Breast epithelium (tissue), 4 donors: ENCODE measurements at regions not wholly inside any gene's neighbourhood (a gene's known extent, or its start where the extent isn't known, plus 50 kb on each side); places are given as distances from the start of the nearest gene placed in this dataset.

Experiments
- DNase-seq, 2 donors: peaks; one replicate each; pipeline ENCODE4 v3.0.0-alpha.2; 2019; ENCODE audit warnings: low spot score in 2 of 2
- H3K27ac ChIP-seq, 2 donors: fragments of 200-600 bp; sonication (generic) in 1 of 2; one replicate each; pipeline ENCODE4 v1.5.1; 2016 to 2019; ENCODE audit warnings: mild to moderate bottlenecking in 1 of 2
- H3K27me3 ChIP-seq, 2 donors: fragments of 200-600 bp; sonication (generic) in 1 of 2; one replicate each; pipeline versions ENCODE4 v1.5.1 to v1.6.0; 2017 to 2019; ENCODE audit warnings: control low read depth in 1 of 2, mild to moderate bottlenecking in 1 of 2
- H3K36me3 ChIP-seq: fragments of 200-600 bp; one replicate; pipeline ENCODE4 v1.5.1; 2019
- H3K4me1 ChIP-seq, 2 donors: fragments of 200-600 bp; sonication (generic); one replicate each; pipeline ENCODE4 v1.5.1; 2016 to 2019; ENCODE audit warnings: control low read depth in 1 of 2
- H3K4me3 ChIP-seq, 3 donors: fragments of 200-600 bp; sonication (generic); 1 replicate in 2 of 3; 2 replicates in 1 of 3; pipeline ENCODE4 v1.5.1; 2016 to 2019; ENCODE audit warnings: mild to moderate bottlenecking in 3 of 3, moderate library complexity in 2 of 3
- H3K9me3 ChIP-seq, 2 donors: fragments of 200-600 bp; sonication (generic) in 1 of 2; one replicate each; pipeline ENCODE4 v1.5.1; 2016 to 2019; ENCODE audit warnings: control low read depth in 1 of 2
- POLR2A ChIP-seq: fragments of 450-650 bp; IDR thresholded peaks from one replicate; pipeline ENCODE4 v1.6.1; 2016; ENCODE audit warnings: antibody characterized with exemption, mild to moderate bottlenecking, moderate library complexity
- POLR2AphosphoS5 ChIP-seq, 3 donors: sonication (generic); formaldehyde crosslinking; IDR thresholded peaks; one replicate each; pipeline ENCODE4 v1.6.1; 2017; ENCODE audit warnings: antibody characterized with exemption in 3 of 3
- intact Hi-C: fragments of 100-400 bp; cut with DNase I; formaldehyde crosslinking; loops from one replicate; pipeline ENCODE4 v1.15.1; 2023; ENCODE audit warnings: low total_unique reads
- TF ChIP-seq, protein P1 (sequence below), 3 donors: fragments of 450-650 bp; IDR thresholded peaks; one replicate each; pipeline ENCODE4 v1.5.1; 2016 to 2017; ENCODE audit warnings: antibody characterized with exemption in 3 of 3, mild to moderate bottlenecking in 3 of 3, moderate library complexity in 3 of 3

DNA sequence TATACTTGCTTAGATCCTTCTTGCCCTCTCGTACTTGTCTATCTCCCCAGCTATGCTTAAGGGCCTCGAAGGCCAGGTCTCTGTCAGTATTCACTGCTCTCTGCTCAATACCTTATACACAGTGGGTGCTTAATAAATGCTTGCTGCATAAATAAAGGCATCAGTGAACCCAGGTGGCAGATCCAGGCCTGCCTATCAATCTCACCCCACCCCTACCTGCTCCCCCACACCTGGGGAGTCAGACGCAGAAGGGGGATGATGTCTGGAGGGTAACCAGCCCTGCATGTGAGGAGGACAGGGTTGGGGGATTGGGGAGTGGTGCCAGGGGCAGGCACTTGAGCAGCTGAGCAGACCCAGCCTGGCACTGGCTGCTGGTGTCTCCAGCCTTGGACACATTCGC lies 430.6 kb downstream of the MN1 start:
- Histone ChIP-seq H3K27ac (no peak overlapping the region), H3K27me3 (peaks cover 0 to 4% of the 10 kb centered on the region in 2 donors), H3K36me3 (no peaks in the 10 kb centered on the region), H3K4me3 (no peak overlapping the region), H3K4me1 (no peaks in the 10 kb centered on the region), H3K9me3 (no peaks in the 10 kb centered on the region)
- intact Hi-C loops: no loop called here
- DNase-seq: no peak
- no peak for TF ChIP-seq POLR2AphosphoS5 (IDR thresholded peaks at IDR 0.05)
- TF ChIP-seq, protein P1, sequence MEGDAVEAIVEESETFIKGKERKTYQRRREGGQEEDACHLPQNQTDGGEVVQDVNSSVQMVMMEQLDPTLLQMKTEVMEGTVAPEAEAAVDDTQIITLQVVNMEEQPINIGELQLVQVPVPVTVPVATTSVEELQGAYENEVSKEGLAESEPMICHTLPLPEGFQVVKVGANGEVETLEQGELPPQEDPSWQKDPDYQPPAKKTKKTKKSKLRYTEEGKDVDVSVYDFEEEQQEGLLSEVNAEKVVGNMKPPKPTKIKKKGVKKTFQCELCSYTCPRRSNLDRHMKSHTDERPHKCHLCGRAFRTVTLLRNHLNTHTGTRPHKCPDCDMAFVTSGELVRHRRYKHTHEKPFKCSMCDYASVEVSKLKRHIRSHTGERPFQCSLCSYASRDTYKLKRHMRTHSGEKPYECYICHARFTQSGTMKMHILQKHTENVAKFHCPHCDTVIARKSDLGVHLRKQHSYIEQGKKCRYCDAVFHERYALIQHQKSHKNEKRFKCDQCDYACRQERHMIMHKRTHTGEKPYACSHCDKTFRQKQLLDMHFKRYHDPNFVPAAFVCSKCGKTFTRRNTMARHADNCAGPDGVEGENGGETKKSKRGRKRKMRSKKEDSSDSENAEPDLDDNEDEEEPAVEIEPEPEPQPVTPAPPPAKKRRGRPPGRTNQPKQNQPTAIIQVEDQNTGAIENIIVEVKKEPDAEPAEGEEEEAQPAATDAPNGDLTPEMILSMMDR (IDR thresholded peaks at IDR 0.05): no peak
- no peak for TF ChIP-seq POLR2A

DNA sequence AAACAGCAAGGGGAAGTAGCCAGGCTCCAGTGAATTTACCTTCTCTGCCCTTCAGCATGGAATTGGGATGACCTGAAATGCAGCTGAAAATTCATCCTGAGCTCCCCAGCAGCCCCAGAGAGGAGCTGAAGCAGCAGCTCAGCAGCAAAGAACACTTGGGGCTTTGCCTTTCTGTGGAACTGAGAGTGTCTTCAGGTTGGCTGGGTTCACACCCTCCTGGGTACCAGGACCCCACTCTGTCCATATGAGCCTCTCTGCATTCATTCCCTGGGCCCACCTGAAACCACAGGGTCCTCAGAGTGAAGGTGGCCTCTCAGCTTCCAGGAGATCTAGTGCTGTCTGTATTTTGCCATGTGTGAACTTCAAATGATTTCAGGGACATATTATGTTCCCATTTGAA lies 429.2 kb downstream of the MN1 start:
- TF ChIP-seq, protein P1 (IDR thresholded peaks at IDR 0.05): no peak
- TF ChIP-seq POLR2AphosphoS5 (IDR thresholded peaks at IDR 0.05) (no peak), POLR2A (no peak)
- no peak overlapping the region for H3K4me3 ChIP-seq

DNA sequence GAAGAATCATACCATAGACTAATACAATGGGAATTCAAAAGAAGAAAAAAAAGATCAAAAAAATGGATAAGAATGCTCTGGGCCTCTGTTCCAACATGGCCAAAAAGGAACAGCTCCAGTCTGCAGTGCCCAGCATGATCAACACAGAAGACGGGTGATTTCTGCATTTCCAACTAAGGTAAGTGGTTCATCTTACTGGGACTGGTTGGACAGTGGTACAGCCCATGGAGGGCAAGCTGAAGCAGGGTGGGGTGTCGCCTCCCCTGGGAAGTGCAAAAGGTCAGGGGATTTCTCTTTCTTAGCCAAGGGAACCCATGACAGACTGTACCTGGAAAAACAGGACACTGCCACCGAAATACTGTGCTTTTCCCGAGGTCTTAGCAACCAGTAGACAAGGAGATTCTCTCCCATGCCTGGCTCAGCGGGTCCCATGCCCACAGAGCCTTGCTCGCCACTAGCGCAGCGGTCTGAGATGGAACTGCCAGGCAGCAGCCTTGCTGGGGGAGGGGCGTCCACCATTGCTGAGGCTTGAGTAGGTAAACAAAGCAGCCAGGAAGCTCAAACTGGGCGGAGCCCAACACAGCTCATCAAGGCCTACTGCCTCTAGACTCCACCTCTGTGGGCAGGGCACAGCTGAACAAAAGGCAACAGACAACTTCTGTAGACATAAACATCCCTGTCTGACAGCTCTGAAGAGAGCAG lies 428.4 kb downstream of the MN1 start:
- Histone ChIP-seq H3K4me1 (no peaks in the 10 kb centered on the region), H3K27ac (no peak overlapping the region), H3K27me3 (peaks cover 0 to 4% of the 10 kb centered on the region in 2 donors), H3K36me3 (no peaks in the 10 kb centered on the region), H3K4me3 (no peak overlapping the region), H3K9me3 (no peaks in the 10 kb centered on the region)
- DNase-seq: peak in 1 of 2 donors; percentile 88
- TF ChIP-seq, protein P1 (IDR thresholded peaks at IDR 0.05): peak in 1 of 3 donors; percentile 47
- TF ChIP-seq POLR2A: no peak
- TF ChIP-seq POLR2AphosphoS5 (IDR thresholded peaks at IDR 0.05): no peak
- intact Hi-C loops: no loop called here

More for the DNA sequence above, 429.2 kb downstream of the MN1 start:
- peaks cover 0 to 4% of the 10 kb centered on the region in 2 donors for H3K27me3 ChIP-seq
- H3K36me3 ChIP-seq: no peaks in the 10 kb centered on the region
- no peaks in the 10 kb centered on the region for H3K4me1 ChIP-seq
- no peak for DNase-seq
- no peaks in the 10 kb centered on the region for H3K9me3 ChIP-seq
- no peak overlapping the region for H3K27ac ChIP-seq
- intact Hi-C loops: no loop called here

DNA sequence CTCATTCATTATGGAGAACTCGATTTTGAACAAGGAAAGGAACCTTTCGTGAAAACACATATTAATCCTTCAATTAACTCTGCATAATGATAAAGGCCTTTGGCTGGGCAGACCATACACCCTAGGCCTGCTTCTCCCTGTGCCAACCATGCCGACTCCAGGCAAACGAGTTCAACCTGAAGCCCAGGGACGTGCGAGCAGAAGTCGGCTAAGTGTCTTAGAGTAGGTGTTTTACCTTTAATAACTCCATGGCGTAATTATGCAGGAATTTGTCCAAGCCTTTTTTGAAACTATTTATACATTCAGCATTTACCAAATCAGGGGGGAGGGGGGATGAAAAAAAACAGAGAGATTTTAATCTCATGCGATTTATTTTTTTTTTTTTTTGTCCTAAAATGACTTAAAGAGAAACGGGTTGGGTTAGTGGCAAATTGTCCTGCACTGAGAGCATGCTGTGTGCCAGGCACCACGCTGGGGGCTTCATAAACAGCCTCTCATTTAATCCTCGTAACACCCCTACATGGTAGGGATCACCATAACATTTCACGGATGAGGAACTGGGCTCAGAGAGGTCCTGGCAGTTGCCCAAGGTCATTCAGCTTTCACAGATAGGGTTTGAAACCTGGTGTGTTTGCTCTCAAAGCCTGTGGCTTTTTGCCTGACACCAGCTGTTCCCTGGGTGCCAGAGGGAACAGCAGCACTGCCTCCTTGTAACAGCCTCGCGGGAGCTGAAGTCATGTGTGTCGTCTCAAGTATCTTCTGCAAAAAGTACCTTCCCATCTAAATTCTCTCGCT lies 423.9 kb downstream of the MN1 start:
- no peaks in the 10 kb centered on the region for H3K4me1 ChIP-seq
- no peak for TF ChIP-seq POLR2A
- TF ChIP-seq, protein P1 (IDR thresholded peaks at IDR 0.05): no peak
- TF ChIP-seq POLR2AphosphoS5 (IDR thresholded peaks at IDR 0.05): no peak
- no peaks in the 10 kb centered on the region for H3K9me3 ChIP-seq
- no peak overlapping the region for H3K27ac ChIP-seq
- no peak overlapping the region for H3K4me3 ChIP-seq
- intact Hi-C loops: no loop called here
- H3K36me3 ChIP-seq: no peaks in the 10 kb centered on the region
- H3K27me3 ChIP-seq: no peaks in the 10 kb centered on the region
- no peak for DNase-seq

DNA sequence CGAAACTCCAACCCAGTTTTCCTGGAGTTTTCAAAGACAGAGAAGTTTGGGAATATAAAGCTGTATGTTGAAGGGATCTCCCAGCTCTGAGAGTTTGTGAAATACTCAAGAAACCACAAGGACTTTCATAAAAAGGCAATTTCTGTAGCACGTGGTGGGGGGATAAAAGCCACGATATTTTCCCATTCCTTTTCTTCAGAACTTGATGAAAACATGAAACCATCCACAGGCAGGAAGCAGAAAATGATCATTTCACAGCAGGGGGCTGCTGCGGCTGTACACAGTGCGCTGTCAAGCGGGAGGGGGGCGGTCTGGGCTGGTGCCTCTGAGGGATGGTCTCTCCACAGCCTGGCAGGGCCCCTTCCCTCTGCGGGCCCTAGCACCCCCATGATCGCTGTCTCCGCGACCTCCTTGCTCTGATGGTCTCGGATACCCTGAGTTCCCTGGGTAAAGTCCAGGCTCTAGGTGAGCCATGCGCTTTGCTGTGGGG lies 423.2 kb downstream of the MN1 start:
- H3K27me3 ChIP-seq: no peaks in the 10 kb centered on the region
- intact Hi-C loops: no loop called here
- DNase-seq: no peak
- TF ChIP-seq POLR2AphosphoS5 (IDR thresholded peaks at IDR 0.05): no peak
- TF ChIP-seq, protein P1 (IDR thresholded peaks at IDR 0.05): no peak
- no peak for TF ChIP-seq POLR2A
- no peaks in the 10 kb centered on the region for H3K4me1 ChIP-seq
- no peaks in the 10 kb centered on the region for H3K36me3 ChIP-seq
- H3K9me3 ChIP-seq: no peaks in the 10 kb centered on the region
- no peak overlapping the region for H3K27ac ChIP-seq
- H3K4me3 ChIP-seq: no peak overlapping the region
